ENCODE measurements at regions not wholly inside any gene's neighbourhood (a gene's known extent, or its start where the extent isn't known, plus 50 kb on each side); places are given as distances from the start of the nearest gene placed in this dataset.

DNA sequence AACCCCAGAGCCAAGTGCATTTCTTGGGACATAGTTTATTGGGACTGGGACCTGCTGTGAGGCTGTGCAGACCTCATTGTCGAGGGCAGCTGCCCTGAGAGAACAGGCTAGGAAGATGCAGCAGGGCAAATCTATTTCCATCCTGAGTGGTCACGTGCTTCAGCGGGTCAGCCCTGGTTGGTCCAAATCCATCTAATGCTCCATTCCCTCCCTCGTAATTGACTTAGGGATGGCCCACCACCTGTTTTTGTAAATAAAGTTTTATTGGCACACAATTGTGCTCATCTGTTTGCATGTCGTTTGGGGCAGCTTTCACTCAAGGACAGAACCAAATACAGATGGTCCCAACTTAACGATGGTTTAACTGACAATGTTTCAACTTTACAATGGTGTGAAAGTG lies 75.5 kb upstream of the ADGRE5 start:
- TF ChIP-seq, protein P1, sequence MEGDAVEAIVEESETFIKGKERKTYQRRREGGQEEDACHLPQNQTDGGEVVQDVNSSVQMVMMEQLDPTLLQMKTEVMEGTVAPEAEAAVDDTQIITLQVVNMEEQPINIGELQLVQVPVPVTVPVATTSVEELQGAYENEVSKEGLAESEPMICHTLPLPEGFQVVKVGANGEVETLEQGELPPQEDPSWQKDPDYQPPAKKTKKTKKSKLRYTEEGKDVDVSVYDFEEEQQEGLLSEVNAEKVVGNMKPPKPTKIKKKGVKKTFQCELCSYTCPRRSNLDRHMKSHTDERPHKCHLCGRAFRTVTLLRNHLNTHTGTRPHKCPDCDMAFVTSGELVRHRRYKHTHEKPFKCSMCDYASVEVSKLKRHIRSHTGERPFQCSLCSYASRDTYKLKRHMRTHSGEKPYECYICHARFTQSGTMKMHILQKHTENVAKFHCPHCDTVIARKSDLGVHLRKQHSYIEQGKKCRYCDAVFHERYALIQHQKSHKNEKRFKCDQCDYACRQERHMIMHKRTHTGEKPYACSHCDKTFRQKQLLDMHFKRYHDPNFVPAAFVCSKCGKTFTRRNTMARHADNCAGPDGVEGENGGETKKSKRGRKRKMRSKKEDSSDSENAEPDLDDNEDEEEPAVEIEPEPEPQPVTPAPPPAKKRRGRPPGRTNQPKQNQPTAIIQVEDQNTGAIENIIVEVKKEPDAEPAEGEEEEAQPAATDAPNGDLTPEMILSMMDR (IDR thresholded peaks at IDR 0.05): no peak
- TF ChIP-seq POLR2A (IDR thresholded peaks at IDR 0.05; ENCODE audit: low read depth): no peak
- no peak for TF ChIP-seq POLR2AphosphoS5 (IDR thresholded peaks at IDR 0.05)

Data from esophagus muscularis mucosa (tissue), 3 donors.